NOMO-1 treated with dmso at 0.1 percent for 144 hours (cell line): ENCODE measurements at regions not wholly inside any gene's neighbourhood (a gene's known extent, or its start where the extent isn't known, plus 50 kb on each side); places are given as distances from the start of the nearest gene placed in this dataset.
"Not testable (repeated sequence)": the region's sequence is repeated elsewhere in the genome, so short reads cannot be mapped to it uniquely, and the experiment has no call there.

Experiments used
- DNase-seq: peaks from one replicate; lab custom pipeline; 2025; ENCODE audit not compliant: unreplicated experiment; lab: John Stamatoyannopoulos, UW

- no peak for DNase-seq
These were observed 1131.8 kb downstream of the PCDH7 start for GRCh38 chr4:31851946-31852345.

DNA sequence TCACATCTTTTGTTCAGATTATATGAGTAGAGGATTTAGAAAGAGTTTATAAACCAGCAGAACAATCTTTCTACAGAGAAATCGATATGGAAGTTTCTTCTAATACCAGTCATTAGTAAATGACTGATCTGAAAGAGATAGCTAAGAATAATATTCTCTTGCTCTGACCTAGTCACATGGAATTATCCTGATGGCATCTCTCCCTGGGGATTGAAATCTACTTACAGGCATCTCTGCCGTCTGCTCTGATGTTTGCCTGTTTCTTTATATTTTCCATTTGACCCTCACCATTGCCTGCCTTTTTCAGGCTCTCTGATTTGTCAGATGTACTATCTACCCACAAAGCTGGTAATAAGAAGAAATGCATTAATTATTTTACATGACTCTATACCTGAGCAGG lies 1157.3 kb downstream of the PCDH7 start:
- DNase-seq: no peak

DNA sequence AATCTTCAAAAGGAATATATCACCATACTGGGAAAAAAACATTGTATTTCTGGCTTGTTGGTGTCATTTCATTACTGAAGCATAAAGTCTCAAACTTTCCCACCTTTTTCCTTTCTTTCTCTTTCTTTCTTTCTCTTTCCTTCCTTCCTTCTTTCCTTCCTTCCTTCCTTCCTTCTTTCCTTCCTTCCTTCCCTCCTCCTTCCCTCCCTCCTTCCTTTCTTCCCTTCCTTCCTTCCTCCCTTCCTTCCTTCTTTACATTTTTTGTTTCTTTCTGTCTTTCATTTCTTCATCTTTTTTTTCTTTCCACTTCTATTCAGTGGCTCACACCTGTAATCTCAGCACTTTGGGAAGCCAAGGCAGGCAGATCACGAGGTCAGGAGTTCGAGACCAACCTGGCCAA lies 1160.7 kb downstream of the PCDH7 start:
- DNase-seq: not testable (repeated sequence)

- no peak for DNase-seq
These were observed 1176.2 kb downstream of the PCDH7 start for GRCh38 chr4:31896349-31896748.

DNA sequence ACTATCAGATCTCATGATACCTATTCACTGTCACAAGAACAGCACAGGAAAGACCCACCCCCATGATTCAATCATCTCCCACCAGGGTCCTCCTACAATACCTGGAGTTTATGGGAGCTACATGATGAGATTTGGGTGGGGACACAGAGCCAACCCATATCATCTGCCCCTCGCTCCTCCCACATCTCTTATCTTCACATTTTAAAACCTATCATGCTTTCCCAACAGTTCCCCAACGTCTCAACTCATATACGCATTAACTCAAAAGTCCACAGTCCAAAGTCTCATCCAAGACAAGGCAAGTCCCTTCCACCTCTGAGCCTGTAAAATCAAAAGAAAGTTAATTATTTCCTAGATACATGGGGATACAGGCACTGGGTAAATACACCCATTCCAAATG lies 1185.2 kb downstream of the PCDH7 start:
- no peak for DNase-seq

GRCh38 chr4:31908261-31908660 lies 1188.1 kb downstream of the PCDH7 start:
- DNase-seq: no peak

DNA sequence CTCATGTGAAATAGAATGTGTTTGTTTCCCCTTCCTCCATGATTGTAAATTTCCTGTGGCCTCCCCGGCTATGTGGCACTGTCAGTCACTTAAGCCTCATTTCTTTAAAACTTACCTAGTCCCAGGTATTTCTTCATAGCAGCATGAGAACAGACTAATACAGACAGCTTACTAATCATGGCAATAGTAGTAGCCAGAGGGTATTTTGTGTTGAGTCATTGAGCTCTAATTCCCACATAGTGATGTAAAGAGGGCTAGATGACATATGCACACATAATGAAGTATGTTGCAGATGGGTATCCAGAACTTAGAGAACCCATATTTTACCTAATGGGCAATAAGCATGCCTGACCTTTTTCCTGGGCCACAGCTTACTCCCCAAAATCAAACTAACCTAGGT lies 1197.2 kb downstream of the PCDH7 start:
- DNase-seq: no peak

- peak; percentile 74 for DNase-seq
These were observed 1198.7 kb downstream of the PCDH7 start for GRCh38 chr4:31918891-31919290.

- peak; percentile 6 for DNase-seq
These were observed 1203.5 kb downstream of the PCDH7 start for GRCh38 chr4:31923634-31924033.

GRCh38 chr4:31929676-31930345 lies 1209.6 kb downstream of the PCDH7 start:
- no peak for DNase-seq

DNA sequence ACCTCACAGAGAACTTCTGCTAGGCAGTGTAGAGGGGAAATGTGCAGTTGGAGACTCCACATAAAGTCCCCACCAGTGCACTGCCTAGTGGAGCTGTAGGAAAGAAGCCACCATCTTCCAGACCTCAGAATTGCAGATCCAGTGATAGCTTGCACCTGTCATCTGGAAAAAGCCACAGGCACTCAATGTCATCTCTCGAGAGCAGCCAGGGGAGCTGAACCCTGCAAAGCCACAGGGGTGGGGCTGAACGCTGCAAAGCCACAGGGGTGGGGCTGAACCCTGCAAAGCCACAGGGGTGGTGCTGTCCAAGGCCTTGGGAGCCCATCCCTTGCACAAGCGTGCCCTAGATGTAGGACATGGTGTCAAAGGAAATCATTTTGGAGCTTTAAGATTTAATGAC lies 1226.3 kb downstream of the PCDH7 start:
- no peak for DNase-seq

DNA sequence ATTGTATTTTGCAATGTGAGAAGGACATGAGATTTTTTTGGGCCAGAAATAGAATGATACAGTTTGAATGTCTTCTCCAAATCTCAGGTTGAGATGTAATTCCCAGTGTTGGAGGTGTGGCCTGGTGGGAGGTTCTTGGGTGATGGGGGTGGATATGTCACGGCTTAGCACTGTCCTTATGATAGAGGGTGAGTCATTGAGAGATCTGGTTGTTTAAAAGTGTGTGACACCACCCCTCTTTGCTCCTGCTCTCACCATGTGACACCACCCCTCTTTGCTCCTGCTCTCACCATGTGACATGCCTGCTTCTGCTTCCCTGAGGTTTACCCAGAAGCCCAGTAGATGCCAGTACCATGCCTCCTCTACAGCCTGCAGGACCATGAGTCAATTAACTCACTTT lies 1226.9 kb downstream of the PCDH7 start:
- DNase-seq: no peak

- DNase-seq: no peak
These were observed 1228.9 kb downstream of the PCDH7 start for GRCh38 chr4:31949045-31949444.

GRCh38 chr4:31955346-31955745 lies 1235.2 kb downstream of the PCDH7 start:
- DNase-seq: no peak

DNA sequence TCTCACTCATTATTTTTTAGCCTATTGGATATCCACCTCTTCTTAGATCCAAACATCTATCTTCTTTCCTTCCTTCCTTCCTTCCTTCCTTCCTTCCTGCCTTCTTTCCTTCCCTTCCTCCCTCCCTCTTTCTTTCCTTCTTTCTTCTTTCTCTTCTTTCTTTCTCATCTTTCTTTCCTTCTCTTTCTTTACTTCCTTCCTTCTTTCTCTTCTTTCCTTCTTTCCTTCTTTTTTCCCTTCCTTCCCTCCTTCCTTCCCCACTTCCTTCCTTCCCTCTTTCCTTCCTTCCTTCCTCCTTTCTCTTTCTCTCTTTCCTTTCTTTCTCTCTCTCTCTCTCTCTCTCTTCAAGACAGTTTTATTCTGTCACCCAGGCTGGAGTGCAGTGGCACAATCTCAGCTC lies 1239.8 kb downstream of the PCDH7 start:
- DNase-seq: no peak

- no peak for DNase-seq
These were observed 1244.5 kb downstream of the PCDH7 start for GRCh38 chr4:31964685-31965084.

GRCh38 chr4:31968842-31969241 lies 1248.7 kb downstream of the PCDH7 start:
- DNase-seq: no peak

DNA sequence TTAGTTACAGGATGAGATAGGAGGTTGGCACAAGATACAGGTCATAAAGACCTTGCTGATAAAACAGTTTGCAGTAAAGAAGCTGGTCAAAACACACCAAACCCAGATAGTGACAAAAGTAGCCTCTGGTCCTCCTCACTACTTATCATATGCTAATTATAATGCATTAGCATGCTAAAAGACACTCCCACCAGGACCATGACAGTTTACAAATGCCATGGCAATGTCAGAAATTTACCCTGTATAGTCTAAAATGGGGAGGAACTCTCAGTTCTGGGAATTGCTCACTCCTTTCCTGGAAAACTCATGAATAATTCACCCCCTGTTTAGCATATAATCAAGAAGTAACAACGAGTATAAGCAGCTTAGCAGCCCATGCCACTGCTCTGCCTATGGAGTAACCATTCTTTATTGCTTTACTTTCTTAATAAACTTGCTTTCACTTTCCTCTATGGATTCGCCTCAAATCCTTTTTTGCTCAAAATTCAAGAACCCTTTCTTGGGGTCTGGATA lies 1254.4 kb downstream of the PCDH7 start:
- no peak for DNase-seq

GRCh38 chr4:31979988-31980387 lies 1259.8 kb downstream of the PCDH7 start:
- DNase-seq: no peak

DNA sequence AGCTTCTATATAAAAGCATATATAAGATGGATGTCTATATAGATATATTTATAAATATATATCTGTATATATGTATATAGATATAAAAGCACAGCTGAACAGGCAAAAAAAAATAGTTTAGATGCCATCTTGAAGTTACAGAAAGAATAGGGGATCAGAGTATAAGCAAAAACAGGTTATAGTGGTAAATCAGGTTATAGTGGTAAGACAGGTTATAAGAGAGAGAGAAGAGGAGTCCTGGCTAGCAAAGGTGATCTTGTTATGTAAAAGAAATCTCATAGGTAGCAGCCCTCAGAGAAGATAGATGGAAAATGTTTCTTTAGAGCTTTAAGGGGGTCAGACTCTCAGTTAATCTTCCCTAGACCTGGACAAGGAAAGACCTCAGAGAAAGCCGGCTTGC lies 1263.1 kb downstream of the PCDH7 start:
- no peak for DNase-seq

DNA sequence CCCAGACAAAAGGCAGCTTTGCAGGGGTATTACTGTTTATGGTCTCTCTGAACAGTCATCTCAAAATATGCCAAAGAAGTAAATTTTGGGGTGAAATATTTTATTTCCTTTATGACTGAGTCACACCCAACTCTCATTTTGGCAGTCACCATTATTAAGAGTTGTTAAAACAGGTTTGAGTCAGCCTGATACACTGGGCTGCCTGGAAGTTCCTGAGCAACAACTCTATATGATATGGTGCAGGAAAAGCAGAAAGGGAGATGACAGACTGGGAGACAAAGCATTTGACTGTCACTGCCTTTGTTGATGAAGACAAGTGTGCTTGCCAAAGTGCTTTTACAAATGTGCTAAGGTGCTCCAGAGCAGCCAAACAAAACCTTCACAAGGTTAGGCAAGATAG lies 1263.5 kb downstream of the PCDH7 start:
- no peak for DNase-seq

DNA sequence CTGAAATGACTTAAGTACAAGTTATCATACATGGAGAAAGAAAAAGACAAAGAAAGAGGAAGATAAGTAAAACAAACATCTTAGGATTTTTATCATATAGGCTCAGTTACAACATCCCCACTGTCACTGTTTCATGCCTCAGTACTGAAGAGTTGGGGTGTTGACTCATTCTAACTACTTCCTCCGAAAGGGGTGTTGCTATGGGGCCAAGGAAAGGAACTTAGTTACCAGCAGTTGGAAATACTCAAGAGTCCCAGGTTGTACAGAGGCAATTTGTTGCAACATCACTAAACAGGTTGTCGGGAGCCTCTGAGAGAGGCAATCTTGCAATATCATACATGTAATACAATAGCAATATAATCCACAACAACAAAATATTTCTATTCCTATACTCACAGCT lies 1264.7 kb downstream of the PCDH7 start:
- DNase-seq: peak; percentile 90
